HEK293T (cell line): ENCODE measurements at regions not wholly inside any gene's neighbourhood (a gene's known extent, or its start where the extent isn't known, plus 50 kb on each side); places are given as distances from the start of the nearest gene placed in this dataset.

ENCODE experiments used
- ARNT ChIP-seq: fragments of 450-650 bp; IDR thresholded peaks from 2 replicates; pipeline ENCODE4 v1.6.1; 2017; ENCODE audit warnings: mild to moderate bottlenecking
- ELF4 ChIP-seq: fragments of 450-650 bp; IDR thresholded peaks from 2 replicates; pipeline ENCODE4 v1.6.1; 2017; ENCODE audit warnings: antibody characterized with exemption
- FOXA1 ChIP-seq: fragments of 450-650 bp; IDR thresholded peaks from 2 replicates; pipeline ENCODE4 v1.6.1; 2016; ENCODE audit warnings: mild to moderate bottlenecking
- SP1 ChIP-seq: fragments of 450-650 bp; IDR thresholded peaks from 2 replicates; pipeline ENCODE4 v1.6.1; 2017
- TARDBP ChIP-seq: fragments of 450-650 bp; IDR thresholded peaks from 2 replicates; pipeline ENCODE4 v1.6.1; 2016
- ZNF384 ChIP-seq: fragments of 450-650 bp; IDR thresholded peaks from 2 replicates; pipeline ENCODE4 v1.6.1; 2016
- TF ChIP-seq, protein P1 (sequence below): fragments of 450-650 bp; IDR thresholded peaks from 2 replicates; pipeline ENCODE4 v1.6.1; 2016

DNA sequence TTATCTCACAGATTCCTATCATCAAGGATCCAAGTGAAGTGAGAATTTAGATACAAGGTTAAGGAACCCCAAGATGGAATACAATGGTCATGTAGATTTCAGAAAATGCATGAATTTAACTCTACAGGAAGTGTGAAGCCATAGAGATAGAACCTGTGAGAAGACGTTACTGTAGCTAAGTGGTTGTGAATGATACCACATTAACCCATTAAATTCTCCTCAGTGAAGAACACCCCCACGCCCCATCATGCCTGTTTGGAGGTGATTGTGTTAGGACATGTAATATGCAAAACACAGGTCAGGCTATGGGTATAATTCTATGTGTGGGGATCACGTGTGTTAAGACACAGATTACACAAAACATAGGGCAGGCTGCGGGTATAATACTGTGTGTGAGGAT lies 1166.7 kb downstream of the EFNB2 start:
- TF ChIP-seq ELF4 = no peak
- TF ChIP-seq ZNF384 = no peak
- TF ChIP-seq ARNT = no peak
- TF ChIP-seq SP1 = no peak
- TF ChIP-seq FOXA1 = no peak
- no peak for TF ChIP-seq TARDBP
- TF ChIP-seq, protein P1, sequence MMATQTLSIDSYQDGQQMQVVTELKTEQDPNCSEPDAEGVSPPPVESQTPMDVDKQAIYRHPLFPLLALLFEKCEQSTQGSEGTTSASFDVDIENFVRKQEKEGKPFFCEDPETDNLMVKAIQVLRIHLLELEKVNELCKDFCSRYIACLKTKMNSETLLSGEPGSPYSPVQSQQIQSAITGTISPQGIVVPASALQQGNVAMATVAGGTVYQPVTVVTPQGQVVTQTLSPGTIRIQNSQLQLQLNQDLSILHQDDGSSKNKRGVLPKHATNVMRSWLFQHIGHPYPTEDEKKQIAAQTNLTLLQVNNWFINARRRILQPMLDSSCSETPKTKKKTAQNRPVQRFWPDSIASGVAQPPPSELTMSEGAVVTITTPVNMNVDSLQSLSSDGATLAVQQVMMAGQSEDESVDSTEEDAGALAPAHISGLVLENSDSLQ = no peak
